DMS79 (cell line): ENCODE measurements at regions not wholly inside any gene's neighbourhood (a gene's known extent, or its start where the extent isn't known, plus 50 kb on each side); places are given as distances from the start of the nearest gene placed in this dataset.

Experiments
- DNase-seq: peaks from one replicate; lab custom pipeline; 2025; lab: John Stamatoyannopoulos, UW

DNA sequence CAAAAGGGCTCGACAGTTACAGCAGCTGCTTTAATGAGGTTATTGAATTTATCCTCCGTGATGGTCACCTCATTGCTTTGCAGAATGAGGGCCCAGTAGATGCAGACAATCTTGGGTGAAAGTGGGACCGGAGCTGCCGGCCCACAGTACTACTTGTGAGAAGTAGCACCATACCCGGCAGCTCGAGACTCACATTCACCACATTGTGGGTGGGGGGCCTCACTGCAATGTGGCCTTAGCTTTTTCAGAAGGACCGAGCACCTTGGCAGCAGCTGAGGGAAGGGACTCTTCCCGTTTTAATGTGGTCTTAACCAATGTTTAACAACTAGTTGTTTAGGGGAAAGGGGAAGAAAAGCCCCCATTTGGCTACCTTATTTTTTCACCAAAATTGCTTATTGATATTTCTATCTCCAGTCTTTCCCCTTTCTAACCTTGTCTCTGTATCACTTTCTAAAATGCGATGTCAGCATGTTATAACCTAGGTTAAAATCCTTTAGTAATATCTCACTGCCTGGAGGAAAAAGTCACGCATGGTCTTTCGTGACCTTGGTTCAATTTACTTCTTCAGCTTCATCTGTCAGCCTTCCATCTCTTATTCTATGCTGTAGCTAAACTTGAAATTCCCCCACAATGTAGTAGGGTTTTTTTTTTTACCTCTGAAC lies 87.4 kb upstream of the PHYHIPL start:
- no peak for DNase-seq

DNA sequence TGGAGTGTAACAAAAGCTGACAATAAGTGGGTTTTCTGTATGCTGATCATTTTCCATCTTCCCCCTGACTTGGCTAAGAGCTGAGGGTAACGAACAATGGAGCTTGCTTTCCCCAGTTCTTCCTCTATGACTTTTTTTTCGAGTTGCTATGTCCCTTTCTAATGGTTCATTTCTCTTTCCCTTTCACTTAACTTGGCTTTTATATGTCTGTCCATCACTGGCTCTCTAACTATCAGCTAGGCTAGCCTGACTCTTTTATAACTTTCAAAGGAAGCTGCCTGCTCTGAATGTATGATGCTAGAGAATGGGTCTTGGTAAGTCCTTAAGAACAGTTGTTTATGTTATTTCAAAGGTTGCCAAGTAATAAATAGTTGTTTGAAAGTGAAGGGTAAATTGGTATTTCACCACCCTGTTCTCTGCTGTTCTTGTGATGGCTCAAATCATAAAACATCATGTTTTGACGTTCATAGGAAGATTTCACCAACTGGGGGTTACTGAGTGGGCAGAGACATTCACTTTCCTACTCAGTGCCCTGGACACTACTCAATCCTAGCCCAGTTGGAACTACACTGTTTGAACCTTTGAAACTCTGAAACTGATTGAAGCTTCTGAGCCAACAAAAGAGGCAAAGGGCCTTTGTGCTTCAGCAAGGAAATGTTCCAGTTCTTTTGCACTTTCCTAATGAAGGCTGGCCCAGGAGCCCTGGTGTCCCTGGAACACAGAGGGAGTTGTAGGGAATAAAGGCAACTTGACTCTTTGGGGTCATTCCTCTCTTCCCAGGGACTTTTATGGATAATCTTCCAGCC lies 85.4 kb upstream of the PHYHIPL start:
- no peak for DNase-seq

DNA sequence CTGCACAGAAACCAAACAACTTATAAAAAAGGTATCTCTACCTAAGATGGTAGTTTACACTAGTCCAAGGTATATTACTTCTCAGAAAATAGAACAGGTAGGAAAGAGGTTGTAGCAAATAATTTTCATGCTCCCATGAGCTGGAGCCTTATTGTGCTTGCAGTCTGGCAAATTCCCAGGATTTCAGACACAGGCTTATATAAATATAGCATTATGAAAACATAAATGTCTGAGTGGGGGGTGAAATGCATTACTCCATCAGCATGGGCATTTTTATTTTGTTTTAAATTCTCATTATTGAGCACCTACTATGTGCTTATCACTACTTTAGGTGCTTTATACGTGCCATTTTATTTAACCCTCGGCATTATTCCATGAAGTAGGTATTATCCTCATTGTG lies 83.0 kb upstream of the PHYHIPL start:
- no peak for DNase-seq

DNA sequence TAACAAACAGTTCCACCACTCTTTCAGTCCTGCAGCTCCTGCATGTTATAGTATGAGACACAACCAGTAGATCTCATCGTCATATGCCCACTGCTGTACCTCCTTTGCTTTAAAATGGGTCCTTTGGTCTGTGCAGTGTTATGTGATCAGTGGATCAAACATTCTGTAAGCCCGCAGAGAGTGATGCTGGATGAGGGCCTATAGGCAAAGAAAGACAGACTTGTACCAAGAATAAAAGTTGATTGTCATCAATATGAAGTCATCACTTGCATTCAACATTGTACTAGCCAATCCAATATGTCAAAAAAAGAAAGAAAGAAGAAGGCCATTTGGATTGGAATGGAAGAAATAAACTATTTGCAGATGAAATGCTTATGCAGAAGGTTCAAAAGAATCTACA lies 79.8 kb upstream of the PHYHIPL start:
- DNase-seq, result no peak

DNA sequence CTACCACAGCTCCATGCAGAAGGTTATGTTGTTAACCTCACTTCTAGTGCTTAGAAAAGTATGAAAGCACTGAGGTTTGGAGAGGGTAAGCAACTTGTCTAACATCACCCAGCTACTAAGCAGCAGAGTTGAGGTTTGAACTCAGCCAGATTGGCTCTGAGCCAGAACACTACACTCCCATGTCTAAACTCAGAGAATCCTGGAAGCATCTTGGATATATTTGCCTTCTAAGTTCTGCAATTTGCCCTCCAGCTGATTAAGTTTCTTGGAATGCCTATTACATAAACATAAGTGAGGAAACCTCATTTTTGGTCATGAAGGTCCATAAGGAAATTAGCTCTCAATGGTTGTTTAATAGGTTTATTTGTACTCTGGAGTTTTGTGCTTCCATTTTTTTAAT lies 78.1 kb upstream of the PHYHIPL start:
- no peak for DNase-seq

DNA sequence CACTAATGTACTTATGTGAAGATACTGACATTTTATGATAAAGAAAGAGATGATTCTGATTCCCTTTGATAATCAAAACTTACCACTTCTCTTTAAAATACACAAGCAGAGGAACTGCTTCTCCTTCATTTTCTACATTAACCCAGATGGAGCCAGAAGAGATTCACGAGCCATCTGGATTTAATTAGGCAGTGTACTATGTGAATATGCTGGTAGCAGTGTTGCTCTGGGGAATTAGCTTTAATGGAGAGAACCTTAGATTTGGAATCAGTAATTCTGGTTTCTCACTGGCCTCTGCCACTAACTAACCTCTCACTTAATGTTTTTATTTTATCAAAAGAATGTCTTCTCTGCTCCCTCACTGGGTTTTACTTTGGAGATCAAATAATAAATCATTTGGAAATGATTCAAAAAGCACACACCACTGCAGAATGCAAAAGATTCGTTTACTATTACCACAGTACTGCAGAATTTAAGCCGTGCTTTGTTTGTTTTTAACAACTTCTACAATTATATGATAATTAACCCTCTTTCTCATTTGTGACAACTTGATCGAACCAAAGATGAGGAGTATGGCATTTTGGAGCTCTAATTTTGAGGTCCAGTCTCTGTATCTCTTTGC lies 77.5 kb upstream of the PHYHIPL start:
- DNase-seq, result no peak

DNA sequence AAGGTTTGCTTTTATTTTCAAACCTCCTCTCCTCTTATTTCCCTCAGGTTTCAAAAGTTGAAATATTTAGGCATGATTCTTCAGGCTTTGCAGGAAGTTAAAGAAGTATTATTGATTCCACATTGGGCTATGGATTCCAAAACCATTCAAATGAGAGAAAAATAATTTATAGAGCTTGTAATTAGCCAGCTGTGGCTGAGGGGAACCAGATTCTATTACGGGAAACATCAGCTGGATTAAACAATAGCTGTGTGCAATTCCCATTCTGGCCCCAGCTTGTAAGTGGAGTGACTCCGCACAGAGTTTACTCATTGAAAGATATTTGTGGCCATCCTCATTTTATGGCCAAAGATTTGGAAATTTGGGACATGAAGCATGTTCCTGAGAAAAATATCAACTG lies 77.0 kb upstream of the PHYHIPL start:
- DNase-seq, result no peak

DNA sequence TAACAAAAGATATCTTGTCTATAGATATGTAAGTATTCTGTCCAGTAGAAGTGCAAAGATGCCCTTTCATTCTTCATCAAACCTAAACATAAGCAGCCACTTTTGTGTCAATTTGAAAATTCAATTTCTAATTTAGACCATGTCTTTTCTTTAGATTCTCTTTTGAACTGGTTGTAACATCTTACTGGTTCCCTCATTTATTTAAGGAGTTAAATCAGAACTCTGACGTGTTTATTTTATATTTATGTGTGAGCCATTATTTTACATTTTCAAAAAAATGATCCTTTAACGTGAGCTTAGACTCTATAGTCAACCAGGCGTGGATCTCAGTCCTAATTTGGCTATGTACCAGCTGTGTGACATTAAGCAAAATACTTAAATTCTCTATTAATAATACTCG lies 74.0 kb upstream of the PHYHIPL start:
- DNase-seq, result no peak

DNA sequence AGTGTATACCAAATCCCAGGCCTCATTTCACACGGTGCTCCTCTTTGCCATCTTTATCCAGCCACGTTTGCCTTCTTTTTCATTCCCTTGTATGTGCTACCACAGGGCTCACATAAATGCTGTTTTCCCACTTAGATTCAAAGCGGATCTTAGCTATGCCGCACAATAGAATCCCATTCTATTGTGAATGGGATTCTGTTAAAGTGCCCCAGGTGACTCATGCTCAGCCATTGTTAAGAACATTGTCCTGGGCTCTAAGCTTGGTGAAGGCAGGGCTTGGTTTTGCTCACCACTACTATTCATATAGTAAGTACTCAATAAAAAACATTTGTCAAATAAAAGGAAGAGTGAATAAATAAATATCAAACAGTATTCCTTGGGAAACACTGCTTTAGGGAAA lies 72.3 kb upstream of the PHYHIPL start:
- DNase-seq, result no peak

DNA sequence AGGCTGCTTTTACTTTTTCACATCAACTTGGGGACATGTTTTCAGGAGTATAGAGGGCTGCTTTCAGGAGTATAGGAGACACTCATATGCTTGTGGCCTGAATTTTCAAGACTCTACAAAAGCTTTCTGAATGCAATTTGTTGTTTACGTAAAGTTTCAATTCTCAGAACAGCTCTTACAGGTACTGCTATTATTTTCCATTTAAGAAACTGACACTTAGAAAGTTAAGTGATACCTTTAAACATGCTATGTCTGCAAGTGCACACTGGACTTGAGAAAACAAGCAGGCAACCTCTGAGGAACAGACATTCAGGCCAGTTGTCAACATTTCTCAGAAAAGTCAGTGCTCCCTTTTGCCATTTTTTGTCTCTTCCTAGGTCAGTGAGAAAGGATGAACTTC lies 70.0 kb upstream of the PHYHIPL start:
- no peak for DNase-seq

DNA sequence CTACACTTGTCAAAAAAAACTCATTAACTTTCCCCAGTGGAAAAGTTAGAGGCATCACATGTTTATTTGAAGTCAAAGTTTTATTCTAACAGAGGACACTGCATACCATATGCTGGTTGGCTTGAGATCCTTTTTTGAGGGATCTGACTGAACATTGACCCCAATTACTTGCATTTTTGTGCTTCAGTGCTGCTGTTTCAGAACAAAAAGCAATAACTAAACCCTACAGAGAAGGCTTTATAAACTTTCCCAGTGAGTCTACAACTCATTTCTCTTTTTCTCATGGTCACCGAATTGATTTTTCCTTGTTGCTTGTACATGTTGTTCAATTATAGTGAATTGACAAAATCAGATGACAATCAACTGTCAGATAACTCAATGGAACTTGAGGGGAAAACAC lies 69.3 kb upstream of the PHYHIPL start:
- no peak for DNase-seq

DNA sequence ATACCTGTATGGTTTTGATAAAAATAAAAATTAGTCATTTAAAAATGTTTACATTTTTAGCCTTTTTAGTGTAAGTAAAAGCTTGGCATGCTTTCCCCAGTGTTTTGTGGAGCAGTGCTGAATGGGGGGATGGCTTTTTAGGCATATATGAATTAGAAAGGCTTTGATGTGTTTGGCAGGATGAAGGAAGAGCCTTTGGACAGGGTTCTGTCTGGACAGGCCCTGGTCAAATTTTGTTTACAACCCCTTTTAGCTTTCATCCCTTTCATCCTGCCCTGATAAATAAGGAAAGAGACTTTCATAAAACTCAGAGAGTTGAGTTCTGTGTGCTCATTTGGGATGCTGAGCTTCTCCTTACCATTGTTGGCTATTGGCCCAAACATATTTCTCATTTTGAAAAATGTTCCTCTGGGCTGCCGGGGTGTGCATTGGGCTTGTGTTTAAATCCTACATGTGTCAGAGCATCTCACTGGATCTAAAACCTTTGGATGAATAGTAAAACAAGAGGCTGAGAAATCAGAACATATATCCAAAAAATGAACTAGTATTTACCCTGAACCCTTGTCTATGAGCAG lies 68.1 kb upstream of the PHYHIPL start:
- no peak for DNase-seq

DNA sequence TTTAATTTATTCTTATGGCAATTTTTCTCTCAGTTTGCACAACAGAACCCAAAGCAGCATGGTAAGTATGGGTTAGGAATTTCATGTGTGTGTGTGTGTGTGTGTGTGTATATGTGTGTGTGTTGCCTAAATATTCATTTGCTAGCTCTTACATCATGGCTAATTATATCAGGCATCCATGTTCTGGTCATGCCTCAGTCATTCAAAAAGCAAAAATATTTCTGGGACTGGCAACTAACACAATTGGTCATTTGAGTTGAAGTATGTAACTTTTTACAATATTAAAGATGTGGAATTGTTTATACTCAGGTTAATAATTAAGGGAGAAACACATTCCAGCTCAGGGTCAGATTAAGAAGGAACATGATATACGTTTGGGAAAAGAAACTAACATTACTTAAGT lies 67.6 kb upstream of the PHYHIPL start:
- DNase-seq, result no peak

DNA sequence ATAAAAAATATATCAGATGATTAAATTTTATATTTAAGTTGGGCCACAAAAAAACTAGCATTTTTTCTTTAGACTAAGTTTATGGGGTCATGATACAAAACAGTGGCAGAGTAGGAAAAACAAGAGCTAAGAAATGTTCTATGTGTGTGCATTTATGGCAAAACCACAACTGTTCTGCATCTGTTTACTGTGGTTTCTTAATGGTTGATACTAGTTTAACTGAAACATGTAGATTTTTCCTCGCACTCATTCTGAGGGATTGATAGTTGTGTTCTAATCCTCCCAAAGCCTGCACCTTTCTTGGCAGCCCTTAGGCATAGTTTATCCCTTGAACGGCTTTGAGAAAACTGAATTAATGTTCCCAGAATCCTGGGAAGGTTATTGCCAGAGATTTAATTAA lies 66.6 kb upstream of the PHYHIPL start:
- no peak for DNase-seq

DNA sequence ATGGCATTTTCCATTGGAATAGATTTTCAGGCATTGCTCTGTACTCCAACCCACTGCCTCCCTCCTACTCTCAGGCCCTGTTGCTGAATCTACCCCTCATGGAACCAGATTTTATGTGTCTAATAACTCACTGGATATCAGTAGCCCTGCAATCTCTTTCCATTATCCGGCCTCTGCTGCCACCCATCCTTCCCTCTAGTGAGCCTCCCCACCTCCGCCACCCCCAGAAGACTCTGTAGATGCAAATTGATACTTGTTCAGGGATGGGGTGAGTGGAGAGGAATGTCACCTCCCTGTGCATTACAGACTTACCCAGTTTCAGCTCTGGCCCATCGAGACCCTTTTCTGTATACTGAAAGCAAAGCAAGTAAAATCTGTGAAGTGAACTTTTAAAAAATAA lies 52.3 kb upstream of the PHYHIPL start:
- no peak for DNase-seq

DNA sequence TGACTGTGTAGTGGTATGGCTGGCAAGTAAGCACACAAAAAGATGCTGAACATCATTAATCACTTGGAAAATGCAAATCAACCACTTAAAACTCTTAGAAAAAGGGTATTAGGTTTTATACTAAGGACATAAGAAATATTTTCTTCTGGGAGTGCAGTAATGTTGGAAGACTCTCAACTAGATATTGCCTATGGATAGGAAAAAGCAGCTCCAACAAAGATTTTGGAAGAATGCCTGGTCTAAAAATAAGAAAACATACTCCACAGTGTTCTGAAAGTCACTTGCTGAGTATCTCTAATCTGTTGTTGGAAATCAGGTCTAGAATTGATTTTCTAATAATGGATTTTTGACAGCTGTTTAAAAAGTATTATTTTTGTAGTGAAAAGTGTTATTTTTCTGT lies 50.8 kb upstream of the PHYHIPL start:
- DNase-seq, result no peak

DNA sequence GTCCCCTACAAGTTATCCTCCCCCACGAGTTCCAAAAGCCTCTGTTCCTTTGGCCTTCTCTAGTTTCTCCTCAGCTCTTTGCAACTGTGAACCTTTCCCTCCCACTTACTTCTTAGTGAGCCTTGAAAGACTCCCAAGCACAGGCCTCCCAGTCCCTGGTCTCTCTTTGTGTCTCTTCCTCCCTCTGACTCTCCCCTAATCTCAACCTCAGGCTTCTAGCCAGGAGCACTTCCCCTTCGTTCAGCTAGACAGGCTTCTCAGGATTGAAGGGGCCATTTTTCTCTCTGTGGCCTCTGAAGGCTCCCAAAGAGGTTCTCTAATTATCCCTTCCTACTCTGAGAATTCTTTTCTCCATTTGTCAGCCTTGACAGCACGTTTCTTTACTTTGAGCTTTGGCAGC lies 50.2 kb upstream of the PHYHIPL start:
- no peak for DNase-seq
